PFSK-1 (cell line): ENCODE measurements at regions not wholly inside any gene's neighbourhood (a gene's known extent, or its start where the extent isn't known, plus 50 kb on each side); places are given as distances from the start of the nearest gene placed in this dataset.

Experiments
- POLR2AphosphoS5 ChIP-seq: IDR thresholded peaks from 2 replicates; pipeline ENCODE4 v1.6.1; 2012; ENCODE audit warnings: low read depth, mild to moderate bottlenecking, control low read depth, low read length, moderate library complexity
- REST ChIP-seq, 2 experiments: IDR thresholded peaks; 2 replicates each; pipeline versions ENCODE4 v1.6.1 to v1.8.0; 2011 to 2012; ENCODE audit warnings: low read depth in 2 of 2, low read length in 2 of 2, control low read depth in 1 of 2, inconsistent platforms in 1 of 2, mild to moderate bottlenecking in 1 of 2, moderate library complexity in 1 of 2; ENCODE audit not compliant: insufficient read depth in 1 of 2

- TF ChIP-seq POLR2AphosphoS5 (no peak), REST (IDR thresholded peaks at IDR 0.05; ENCODE audit: insufficient read depth in 1 of 2, low read depth in 2 of 2, low read length in 2 of 2) (no peak)
Measured at GRCh38 chr10:29960261-29960660, 99.1 kb downstream of the JCAD start.
